Calu3 (cell line): ENCODE measurements at regions not wholly inside any gene's neighbourhood (a gene's known extent, or its start where the extent isn't known, plus 50 kb on each side); places are given as distances from the start of the nearest gene placed in this dataset.

Experiments used
- BruUV-seq: library from RNA; stranded (reverse); fragments of 400-500 nt; replicated peaks from 2 replicates; lab custom pipeline; 2021; lab: Mats Ljungman, UMichigan
- CTCF ChIA-PET: fragments of 300-600 bp; sonication (Branson Sonifier 250); formaldehyde crosslinking; loops from one replicate; lab custom pipeline; 2022; ENCODE audit warnings: antibody characterized with exemption; lab: Charles Lee
- DNase-seq: peaks from one replicate; pipeline ENCODE4 v3.0.0; 2022
- H3K27ac Mint-ChIP-seq: one replicate; pipeline ENCODE4 v1.8.0; 2022; ENCODE audit warnings: mixed read lengths; ENCODE audit not compliant: unreplicated experiment
- H3K27me3 Mint-ChIP-seq: one replicate; pipeline ENCODE4 v1.8.0; 2022; ENCODE audit warnings: mixed read lengths; ENCODE audit not compliant: unreplicated experiment
- H3K36me3 Mint-ChIP-seq: one replicate; pipeline ENCODE4 v1.8.0; 2022; ENCODE audit warnings: mild to moderate bottlenecking, moderate library complexity, mixed read lengths; ENCODE audit not compliant: insufficient read depth, unreplicated experiment
- H3K4me1 Mint-ChIP-seq: one replicate; pipeline ENCODE4 v1.8.0; 2022; ENCODE audit warnings: mild to moderate bottlenecking, low read depth, mixed read lengths; ENCODE audit not compliant: unreplicated experiment
- H3K4me3 Mint-ChIP-seq: one replicate; pipeline ENCODE4 v1.8.0; 2022; ENCODE audit warnings: mild to moderate bottlenecking, low read depth, moderate library complexity, mixed read lengths; ENCODE audit not compliant: unreplicated experiment
- H3K9me3 Mint-ChIP-seq: one replicate; pipeline ENCODE4 v1.8.0; 2022; ENCODE audit warnings: low read depth, mixed read lengths; ENCODE audit not compliant: unreplicated experiment
- CTCF ChIP-seq: fragments of 200-600 bp; IDR thresholded peaks from one replicate; pipeline ENCODE4 v1.8.0; 2022; ENCODE audit warnings: antibody characterized with exemption; ENCODE audit not compliant: unreplicated experiment
- intact Hi-C: fragments of 100-400 bp; cut with micrococcal nuclease; formaldehyde crosslinking; loops from one replicate; pipeline ENCODE4 v1.10.0; 2022; ENCODE audit not compliant: unreplicated experiment

- no peak for TF ChIP-seq CTCF
- Mint-ChIP-seq H3K4me1 (peaks cover 16% of the 10 kb centered on the region), H3K27me3 (no peaks in the 10 kb centered on the region), H3K4me3 (no peak overlapping the region), H3K9me3 (no peaks in the 10 kb centered on the region), H3K27ac (no peak overlapping the region), H3K36me3 (no peaks in the 10 kb centered on the region)
- no peak for DNase-seq
- BruUV-seq, result no TSS peak
- intact Hi-C loops, result no loop called here
- CTCF ChIA-PET, result no interaction called here
These were observed 496.0 kb downstream of the MIAT start for GRCh38 chr22:27153386-27153785.

GRCh38 chr22:27154717-27155116, 497.3 kb downstream of the MIAT start:
- DNase-seq, result no peak
- intact Hi-C loops, result no loop called here
- no peaks in the 10 kb centered on the region for H3K9me3 Mint-ChIP-seq
- CTCF ChIA-PET, result no interaction called here
- peaks cover 16% of the 10 kb centered on the region for H3K4me1 Mint-ChIP-seq
- H3K27me3 Mint-ChIP-seq, result no peaks in the 10 kb centered on the region
- H3K27ac Mint-ChIP-seq, result no peak overlapping the region
- no TSS peak for BruUV-seq
- no peak for TF ChIP-seq CTCF
- H3K36me3 Mint-ChIP-seq, result no peaks in the 10 kb centered on the region
- no peak overlapping the region for H3K4me3 Mint-ChIP-seq

- intact Hi-C loops, result no loop called here
- Mint-ChIP-seq H3K36me3 (no peaks in the 10 kb centered on the region), H3K27ac (no peak overlapping the region), H3K27me3 (peaks cover 3% of the 10 kb centered on the region), H3K4me3 (no peak overlapping the region), H3K4me1 (no peaks in the 10 kb centered on the region), H3K9me3 (no peaks in the 10 kb centered on the region)
- no TSS peak for BruUV-seq
- CTCF ChIA-PET, result no interaction called here
- TF ChIP-seq CTCF, result no peak
- DNase-seq, result no peak
These were observed 499.6 kb downstream of the MIAT start for GRCh38 chr22:27156821-27157489.

GRCh38 chr22:27157666-27158370, 500.4 kb downstream of the MIAT start:
- H3K36me3 Mint-ChIP-seq, result no peaks in the 10 kb centered on the region
- CTCF ChIA-PET, result interaction anchor here (0.7 to 0.9 kb wide), 2 partner anchors 239 to 1555 kb away, joined by 3 to 4 read pairs; no protein-coding TSS in a partner anchor
- H3K27me3 Mint-ChIP-seq, result peaks cover 12% of the 10 kb centered on the region
- no peak overlapping the region for H3K27ac Mint-ChIP-seq
- no peak for TF ChIP-seq CTCF
- no peaks in the 10 kb centered on the region for H3K4me1 Mint-ChIP-seq
- intact Hi-C loops, result no loop called here
- no peak overlapping the region for H3K4me3 Mint-ChIP-seq
- no TSS peak for BruUV-seq
- no peak for DNase-seq
- no peaks in the 10 kb centered on the region for H3K9me3 Mint-ChIP-seq
